Left renal pelvis (tissue), 4 donors: ENCODE measurements at regions not wholly inside any gene's neighbourhood (a gene's known extent, or its start where the extent isn't known, plus 50 kb on each side); places are given as distances from the start of the nearest gene placed in this dataset.

ENCODE experiments used
- DNase-seq, 4 donors: peaks; one replicate each; pipeline ENCODE4 v3.0.0-alpha.2; 2013; ENCODE audit warnings: low read depth in 4 of 4, low spot score in 3 of 4

GRCh38 chr3:139197251-139197650 is 146.6 kb upstream of the MRPS22 start:
- no peak for DNase-seq

- no peak for DNase-seq
Measured at GRCh38 chr3:139198186-139198585, 145.6 kb upstream of the MRPS22 start.

- no peak for DNase-seq
Measured at GRCh38 chr3:139198929-139199328, 144.9 kb upstream of the MRPS22 start.

GRCh38 chr3:139199421-139200010 is 144.3 kb upstream of the MRPS22 start:
- DNase-seq, result no peak

GRCh38 chr3:139201446-139202225 is 142.2 kb upstream of the MRPS22 start:
- no peak for DNase-seq

- peak in 3 of 4 donors; percentile 8 to 25 (median 10) for DNase-seq
Measured at GRCh38 chr3:139202226-139202958, 141.4 kb upstream of the MRPS22 start.

- no peak for DNase-seq
Measured at GRCh38 chr3:139202959-139203349, 140.9 kb upstream of the MRPS22 start.

GRCh38 chr3:139203752-139204151 is 140.1 kb upstream of the MRPS22 start:
- DNase-seq, result no peak

- no peak for DNase-seq
Measured at GRCh38 chr3:139204728-139205127, 139.1 kb upstream of the MRPS22 start.

GRCh38 chr3:139213936-139214335 is 129.9 kb upstream of the MRPS22 start:
- DNase-seq, result no peak

GRCh38 chr3:139216958-139217357 is 126.9 kb upstream of the MRPS22 start:
- DNase-seq, result no peak

GRCh38 chr3:139217633-139218032 is 126.2 kb upstream of the MRPS22 start:
- DNase-seq, result no peak

- no peak for DNase-seq
Measured at GRCh38 chr3:139218046-139218445, 125.8 kb upstream of the MRPS22 start.

GRCh38 chr3:139219463-139219862 is 124.4 kb upstream of the MRPS22 start:
- DNase-seq, result no peak

GRCh38 chr3:139222100-139222657 is 121.6 kb upstream of the MRPS22 start:
- DNase-seq, result no peak

- DNase-seq, result no peak
Measured at GRCh38 chr3:139225548-139225947, 118.3 kb upstream of the MRPS22 start.

GRCh38 chr3:139226731-139227130 is 117.1 kb upstream of the MRPS22 start:
- no peak for DNase-seq

- DNase-seq, result no peak
Measured at GRCh38 chr3:139227165-139227564, 116.7 kb upstream of the MRPS22 start.

- DNase-seq, result no peak
Measured at GRCh38 chr3:139227827-139228226, 116.0 kb upstream of the MRPS22 start.

GRCh38 chr3:139230391-139230790 is 113.4 kb upstream of the MRPS22 start:
- DNase-seq, result no peak

GRCh38 chr3:139231555-139232281 is 112.1 kb upstream of the MRPS22 start:
- DNase-seq, result no peak
